ENCODE measurements at regions not wholly inside any gene's neighbourhood (a gene's known extent, or its start where the extent isn't known, plus 50 kb on each side); places are given as distances from the start of the nearest gene placed in this dataset.

- TF ChIP-seq EZH2 (IDR thresholded peaks at IDR 0.05; ENCODE audit: low read length, missing control alignments) (no peak), CTCF (conservative IDR thresholded peaks at IDR 0.05 in 1 of 2, IDR thresholded peaks at IDR 0.05 in 1 of 2; ENCODE audit: low read depth in 1 of 2, low read length in 2 of 2) (no peak)
- H3K4me2 ChIP-seq (ENCODE audit: extremely low read depth, insufficient read depth, low read length) = no peak overlapping the region
- H3K4me3 ChIP-seq (replicated peaks in 1 of 4; ENCODE audit: control extremely low read depth in 1 of 4, insufficient read depth in 1 of 4, low read depth in 3 of 4, low read length in 4 of 4) = no peak overlapping the region
- DNase-seq (ENCODE audit: low read depth in 2 of 2) = peak; percentile 45 to 86
- no peaks in the 10 kb centered on the region for H4K20me1 ChIP-seq (ENCODE audit: control insufficient read depth, extremely low read depth, insufficient read depth, low read length)
- H3K36me3 ChIP-seq (ENCODE audit: control insufficient read depth, insufficient read depth, low read length) = no peaks in the 10 kb centered on the region
- H3K27me3 ChIP-seq (ENCODE audit: control insufficient read depth, insufficient read depth, low read length) = no peaks in the 10 kb centered on the region
- H3K79me2 ChIP-seq (ENCODE audit: control insufficient read depth, insufficient read depth, low read length) = no peaks in the 10 kb centered on the region
- no peak overlapping the region for H3K27ac ChIP-seq (ENCODE audit: insufficient read depth, low read length)
- H3K9me3 ChIP-seq (ENCODE audit: control insufficient read depth, insufficient read depth, low read depth, low read length) = no peaks in the 10 kb centered on the region
- H3K9ac ChIP-seq (ENCODE audit: insufficient read depth, low read length) = no peak overlapping the region
- peaks cover 10% of the 10 kb centered on the region for H3K4me1 ChIP-seq (ENCODE audit: control insufficient read depth, extremely low read depth, insufficient read depth, low read length)
- H2AFZ ChIP-seq (ENCODE audit: low read length) = no peak overlapping the region
These were observed 72.3 kb upstream of the RIOK3 start for GRCh38 chr18:23380817-23381216.

GRCh38 chr18:23383494-23383893 lies 69.6 kb upstream of the RIOK3 start:
- no peaks in the 10 kb centered on the region for H3K9me3 ChIP-seq (ENCODE audit: control insufficient read depth, insufficient read depth, low read depth, low read length)
- H3K4me1 ChIP-seq (ENCODE audit: control insufficient read depth, extremely low read depth, insufficient read depth, low read length) = peaks cover 4% of the 10 kb centered on the region
- H3K9ac ChIP-seq (ENCODE audit: insufficient read depth, low read length) = no peak overlapping the region
- no peaks in the 10 kb centered on the region for H3K27me3 ChIP-seq (ENCODE audit: control insufficient read depth, insufficient read depth, low read length)
- no peaks in the 10 kb centered on the region for H3K79me2 ChIP-seq (ENCODE audit: control insufficient read depth, insufficient read depth, low read length)
- no peak overlapping the region for H3K4me3 ChIP-seq (replicated peaks in 1 of 4; ENCODE audit: control extremely low read depth in 1 of 4, insufficient read depth in 1 of 4, low read depth in 3 of 4, low read length in 4 of 4)
- DNase-seq (ENCODE audit: low read depth in 2 of 2) = no peak
- H4K20me1 ChIP-seq (ENCODE audit: control insufficient read depth, extremely low read depth, insufficient read depth, low read length) = no peaks in the 10 kb centered on the region
- no peaks in the 10 kb centered on the region for H3K36me3 ChIP-seq (ENCODE audit: control insufficient read depth, insufficient read depth, low read length)
- H3K27ac ChIP-seq (ENCODE audit: insufficient read depth, low read length) = no peak overlapping the region
- TF ChIP-seq EZH2 (IDR thresholded peaks at IDR 0.05; ENCODE audit: low read length, missing control alignments) = no peak
- no peak for TF ChIP-seq CTCF (conservative IDR thresholded peaks at IDR 0.05 in 1 of 2, IDR thresholded peaks at IDR 0.05 in 1 of 2; ENCODE audit: low read depth in 1 of 2, low read length in 2 of 2)
- no peak overlapping the region for H3K4me2 ChIP-seq (ENCODE audit: extremely low read depth, insufficient read depth, low read length)
- no peak overlapping the region for H2AFZ ChIP-seq (ENCODE audit: low read length)

GRCh38 chr18:23384778-23385736 lies 68.0 kb upstream of the RIOK3 start:
- no peaks in the 10 kb centered on the region for H3K27me3 ChIP-seq (ENCODE audit: control insufficient read depth, insufficient read depth, low read length)
- H3K27ac ChIP-seq (ENCODE audit: insufficient read depth, low read length) = no peak overlapping the region
- no peak overlapping the region for H3K4me3 ChIP-seq (replicated peaks in 1 of 4; ENCODE audit: control extremely low read depth in 1 of 4, insufficient read depth in 1 of 4, low read depth in 3 of 4, low read length in 4 of 4)
- no peak overlapping the region for H2AFZ ChIP-seq (ENCODE audit: low read length)
- H3K9me3 ChIP-seq (ENCODE audit: control insufficient read depth, insufficient read depth, low read depth, low read length) = no peaks in the 10 kb centered on the region
- H3K79me2 ChIP-seq (ENCODE audit: control insufficient read depth, insufficient read depth, low read length) = no peaks in the 10 kb centered on the region
- no peak for DNase-seq (ENCODE audit: low read depth in 2 of 2)
- H3K4me2 ChIP-seq (ENCODE audit: extremely low read depth, insufficient read depth, low read length) = no peak overlapping the region
- no peak overlapping the region for H3K9ac ChIP-seq (ENCODE audit: insufficient read depth, low read length)
- H4K20me1 ChIP-seq (ENCODE audit: control insufficient read depth, extremely low read depth, insufficient read depth, low read length) = no peaks in the 10 kb centered on the region
- TF ChIP-seq CTCF (conservative IDR thresholded peaks at IDR 0.05 in 1 of 2, IDR thresholded peaks at IDR 0.05 in 1 of 2; ENCODE audit: low read depth in 1 of 2, low read length in 2 of 2) (no peak), EZH2 (IDR thresholded peaks at IDR 0.05; ENCODE audit: low read length, missing control alignments) (no peak)
- H3K4me1 ChIP-seq (ENCODE audit: control insufficient read depth, extremely low read depth, insufficient read depth, low read length) = no peaks in the 10 kb centered on the region
- no peaks in the 10 kb centered on the region for H3K36me3 ChIP-seq (ENCODE audit: control insufficient read depth, insufficient read depth, low read length)

All from fibroblast of lung (primary cell).